Liver (tissue), 8 donors: ENCODE measurements at regions not wholly inside any gene's neighbourhood (a gene's known extent, or its start where the extent isn't known, plus 50 kb on each side); places are given as distances from the start of the nearest gene placed in this dataset.
A peak's percentile ranks its signal among the peaks of the same experiment; 100 is the strongest.

ENCODE experiments used
- DNase-seq: peaks from one replicate; pipeline ENCODE4 v3.0.0-alpha.2; 2017; ENCODE audit warnings: low spot score
- H3K27ac ChIP-seq, 2 donors: one replicate each; pipeline ENCODE4 v1.7.0; 2013; ENCODE audit warnings: inconsistent platforms in 2 of 2, low read length in 2 of 2, control low read depth in 1 of 2, low read depth in 1 of 2, mild to moderate bottlenecking in 1 of 2
- H3K27me3 ChIP-seq, 4 donors: one replicate each; pipeline versions ENCODE4 v1.6.1 to v1.7.0; 2013; ENCODE audit warnings: low read length in 3 of 4, inconsistent platforms in 1 of 4, mild to moderate bottlenecking in 1 of 4, moderate library complexity in 1 of 4; ENCODE audit not compliant: control insufficient read depth in 4 of 4, insufficient read depth in 4 of 4
- H3K36me3 ChIP-seq, 4 donors: one replicate each; pipeline versions ENCODE4 v1.6.1 to v1.7.0; 2013; ENCODE audit warnings: low read length in 3 of 4, mild to moderate bottlenecking in 3 of 4, low read depth in 1 of 4, moderate library complexity in 1 of 4; ENCODE audit not compliant: control insufficient read depth in 4 of 4, insufficient read depth in 3 of 4
- H3K4me1 ChIP-seq, 4 donors: one replicate each; pipeline versions ENCODE4 v1.6.1 to v1.7.0; 2013; ENCODE audit warnings: low read length in 3 of 4, mild to moderate bottlenecking in 3 of 4, moderate library complexity in 1 of 4; ENCODE audit not compliant: control insufficient read depth in 4 of 4, insufficient read depth in 4 of 4
- H3K4me3 ChIP-seq, 3 donors: one replicate each; pipeline versions ENCODE4 v1.6.1 to v1.7.0; 2013; ENCODE audit warnings: low read length in 3 of 3, control low read depth in 1 of 3, low read depth in 1 of 3, mild to moderate bottlenecking in 1 of 3
- H3K9ac ChIP-seq, 2 donors: one replicate each; pipeline ENCODE4 v1.7.0; 2013; ENCODE audit warnings: low read length in 2 of 2, mild to moderate bottlenecking in 2 of 2, moderate library complexity in 2 of 2, control low read depth in 1 of 2, low read depth in 1 of 2
- H3K9me3 ChIP-seq, 4 donors: one replicate each; pipeline versions ENCODE4 v1.6.1 to v1.7.0; 2013; ENCODE audit warnings: low read length in 3 of 4; ENCODE audit not compliant: control insufficient read depth in 4 of 4
- ATF3 ChIP-seq: IDR thresholded peaks from 2 replicates; pipeline ENCODE4 v1.6.1; 2016; ENCODE audit warnings: antibody characterized with exemption
- CTCF ChIP-seq: fragments of 150-350 bp; IDR thresholded peaks from 2 replicates; pipeline ENCODE4 v1.5.1; 2017; ENCODE audit warnings: improper control_type of control experiment, low read depth, low read length; ENCODE audit not compliant: missing input control
- FOXA1 ChIP-seq: IDR thresholded peaks from 2 replicates; pipeline ENCODE4 v1.6.1; 2016; ENCODE audit warnings: antibody characterized with exemption
- FOXA2 ChIP-seq: IDR thresholded peaks from 2 replicates; pipeline ENCODE4 v1.6.1; 2016; ENCODE audit warnings: antibody characterized with exemption
- GABPA ChIP-seq, 2 donors: IDR thresholded peaks in 1 of 2; conservative IDR thresholded peaks in 1 of 2; 2 replicates each; pipeline ENCODE4 v1.6.1; 2016; ENCODE audit warnings: antibody characterized with exemption in 2 of 2, mild to moderate bottlenecking in 1 of 2, moderate library complexity in 1 of 2
- HNF4A ChIP-seq, 2 donors: conservative IDR thresholded peaks; 2 replicates each; pipeline ENCODE4 v1.6.1; 2016; ENCODE audit warnings: antibody characterized with exemption in 2 of 2, mild to moderate bottlenecking in 2 of 2
- HNF4G ChIP-seq: IDR thresholded peaks from 2 replicates; pipeline ENCODE4 v1.6.1; 2016; ENCODE audit warnings: antibody characterized with exemption
- JUND ChIP-seq, 2 donors: IDR thresholded peaks; 2 replicates each; pipeline ENCODE4 v1.6.1; 2016; ENCODE audit warnings: antibody characterized with exemption in 2 of 2
- MAX ChIP-seq: IDR thresholded peaks from 2 replicates; pipeline ENCODE4 v1.6.1; 2016; ENCODE audit warnings: antibody characterized with exemption
- NR2F2 ChIP-seq: IDR thresholded peaks from 2 replicates; pipeline ENCODE4 v1.6.1; 2016; ENCODE audit warnings: antibody characterized with exemption
- RXRA ChIP-seq, 2 donors: IDR thresholded peaks; 2 replicates each; pipeline ENCODE4 v1.6.1; 2017 to 2018; ENCODE audit warnings: antibody characterized with exemption in 2 of 2, mild to moderate bottlenecking in 1 of 2
- SP1 ChIP-seq: IDR thresholded peaks from 2 replicates; pipeline ENCODE4 v1.6.1; 2018; ENCODE audit warnings: antibody characterized with exemption, mild to moderate bottlenecking
- TAF1 ChIP-seq: conservative IDR thresholded peaks from 2 replicates; pipeline ENCODE4 v1.6.1; 2016; ENCODE audit warnings: antibody characterized with exemption, mild to moderate bottlenecking
- YY1 ChIP-seq: IDR thresholded peaks from 2 replicates; pipeline ENCODE4 v1.6.1; 2016; ENCODE audit warnings: antibody characterized with exemption, mild to moderate bottlenecking
- ZBTB33 ChIP-seq: IDR thresholded peaks from 2 replicates; pipeline ENCODE4 v1.6.1; 2016; ENCODE audit warnings: antibody characterized with exemption
- WGBS: extraction: QIAGEN DNeasy Blood & Tissue Kit; methylation state at CpG from one replicate; pipeline ENCODE4 v1.1.7; 2013; 5-methylcytosine and 5-hydroxymethylcytosine counted together
- donor health status: healthy.
- donor health status: healthy.
- donor health status: healthy.
- donor health status: healthy.
- donor health status: healthy.

- H3K27ac ChIP-seq, result peak overlapping the region in 1 of 2 donors; percentile 5
- 49% methylated on average over 5 of the region's 5 CpGs for WGBS
- TF ChIP-seq NR2F2, result peak; percentile 60
- TF ChIP-seq GABPA (IDR thresholded peaks at IDR 0.05 in 1 of 2, conservative IDR thresholded peaks at IDR 0.05 in 1 of 2), result no peak
- no peak for TF ChIP-seq YY1
- TF ChIP-seq FOXA1, result no peak
- H3K9me3 ChIP-seq, result peaks cover 0 to 6% (median 0%) of the 10 kb centered on the region in 4 donors
- H3K9ac ChIP-seq, result no peak overlapping the region
- no peak overlapping the region for H3K4me3 ChIP-seq
- H3K4me1 ChIP-seq, result peaks cover 0 to 6% (median 0%) of the 10 kb centered on the region in 4 donors
- H3K27me3 ChIP-seq, result no peaks in the 10 kb centered on the region
- H3K36me3 ChIP-seq, result no peaks in the 10 kb centered on the region
- no peak for DNase-seq
These were observed 65.1 kb upstream of the SFMBT2 start for GRCh38 chr10:7475939-7476338.

- H3K4me3 ChIP-seq, result no peak overlapping the region
- no peak for DNase-seq
- peaks cover 0 to 6% (median 0%) of the 10 kb centered on the region in 4 donors for H3K9me3 ChIP-seq
- H3K27me3 ChIP-seq, result no peaks in the 10 kb centered on the region
- no peak overlapping the region for H3K9ac ChIP-seq
- H3K4me1 ChIP-seq, result peaks cover 0 to 6% (median 0%) of the 10 kb centered on the region in 4 donors
- peak overlapping the region in 1 of 2 donors; percentile 5 for H3K27ac ChIP-seq
- no peak for TF ChIP-seq YY1
- TF ChIP-seq FOXA2, result no peak
- TF ChIP-seq GABPA (IDR thresholded peaks at IDR 0.05 in 1 of 2, conservative IDR thresholded peaks at IDR 0.05 in 1 of 2), result no peak
- TF ChIP-seq RXRA (IDR thresholded peaks at IDR 0.05), result no peak
- no peak for TF ChIP-seq CTCF
- no peak for TF ChIP-seq JUND (IDR thresholded peaks at IDR 0.05)
- 52% methylated on average over 26 of the region's 26 CpGs for WGBS
- H3K36me3 ChIP-seq, result no peaks in the 10 kb centered on the region
These were observed 64.4 kb upstream of the SFMBT2 start for GRCh38 chr10:7475046-7475911.

GRCh38 chr10:7474388-7474787 is 63.6 kb upstream of the SFMBT2 start:
- TF ChIP-seq MAX (no peak), CTCF (no peak), NR2F2 (no peak), JUND (IDR thresholded peaks at IDR 0.05) (no peak), TAF1 (no peak), SP1 (no peak), HNF4G (no peak), HNF4A (conservative IDR thresholded peaks at IDR 0.05) (no peak), ATF3 (no peak), ZBTB33 (no peak), FOXA1 (no peak), GABPA (IDR thresholded peaks at IDR 0.05 in 1 of 2, conservative IDR thresholded peaks at IDR 0.05 in 1 of 2) (no peak), FOXA2 (no peak)
- Histone ChIP-seq H3K9ac (no peak overlapping the region), H3K4me3 (no peak overlapping the region), H3K36me3 (no peaks in the 10 kb centered on the region), H3K4me1 (peaks cover 0 to 6% (median 0%) of the 10 kb centered on the region in 4 donors), H3K9me3 (peaks cover 0 to 6% (median 0%) of the 10 kb centered on the region in 4 donors), H3K27ac (no peak overlapping the region), H3K27me3 (no peaks in the 10 kb centered on the region)
- 68% methylated on average over 7 of the region's 7 CpGs for WGBS
- DNase-seq, result no peak
